ENCODE measurements at regions not wholly inside any gene's neighbourhood (a gene's known extent, or its start where the extent isn't known, plus 50 kb on each side); places are given as distances from the start of the nearest gene placed in this dataset.

- TF ChIP-seq CTCF (IDR thresholded peaks at IDR 0.05; ENCODE audit: insufficient read depth, low read length, poor library complexity, severe bottlenecking): no peak
- TF ChIP-seq EZH2phosphoT487 (conservative IDR thresholded peaks at IDR 0.05; ENCODE audit: low read length): no peak
- H3K9ac ChIP-seq (ENCODE audit: low read length): no peak overlapping the region
- H4K20me1 ChIP-seq (ENCODE audit: low read depth, low read length): no peaks in the 10 kb centered on the region
- no peaks in the 10 kb centered on the region for H3K36me3 ChIP-seq (ENCODE audit: low read length)
- no peaks in the 10 kb centered on the region for H3F3A ChIP-seq (ENCODE audit: insufficient read depth)
- H3K4me2 ChIP-seq (ENCODE audit: low read depth, low read length, poor library complexity, severe bottlenecking): no peak overlapping the region
- H3K27me3 ChIP-seq (ENCODE audit: low read length): no peaks in the 10 kb centered on the region
- H3K27ac ChIP-seq (ENCODE audit: low read depth, low read length): no peak overlapping the region
- no peak overlapping the region for H3K4me3 ChIP-seq (ENCODE audit: insufficient read depth, low read length, poor library complexity, severe bottlenecking)
- H3K9me3 ChIP-seq (ENCODE audit: insufficient read depth, low read length): no peaks in the 10 kb centered on the region
- no peaks in the 10 kb centered on the region for H3K79me2 ChIP-seq (ENCODE audit: insufficient read depth, low read length)
- no peak overlapping the region for H2AFZ ChIP-seq (ENCODE audit: low read depth, low read length, severe bottlenecking)
- H3K9me2 ChIP-seq (replicated peaks; ENCODE audit: insufficient read depth, low read length): no peaks in the 10 kb centered on the region
These were observed 204.6 kb downstream of the CD83 start for GRCh38 chr6:14321992-14322772.

- no peak overlapping the region for H3K4me3 ChIP-seq (ENCODE audit: insufficient read depth, low read length, poor library complexity, severe bottlenecking)
- no peak overlapping the region for H3K4me2 ChIP-seq (ENCODE audit: low read depth, low read length, poor library complexity, severe bottlenecking)
- H2AFZ ChIP-seq (ENCODE audit: low read depth, low read length, severe bottlenecking): no peak overlapping the region
- no peaks in the 10 kb centered on the region for H3K36me3 ChIP-seq (ENCODE audit: low read length)
- no peak overlapping the region for H3K9ac ChIP-seq (ENCODE audit: low read length)
- no peaks in the 10 kb centered on the region for H3K27me3 ChIP-seq (ENCODE audit: low read length)
- TF ChIP-seq EZH2phosphoT487 (conservative IDR thresholded peaks at IDR 0.05; ENCODE audit: low read length) (no peak), CTCF (IDR thresholded peaks at IDR 0.05; ENCODE audit: insufficient read depth, low read length, poor library complexity, severe bottlenecking) (no peak)
- H3K9me3 ChIP-seq (ENCODE audit: insufficient read depth, low read length): no peaks in the 10 kb centered on the region
- H3K79me2 ChIP-seq (ENCODE audit: insufficient read depth, low read length): no peaks in the 10 kb centered on the region
- no peaks in the 10 kb centered on the region for H3F3A ChIP-seq (ENCODE audit: insufficient read depth)
- no peaks in the 10 kb centered on the region for H4K20me1 ChIP-seq (ENCODE audit: low read depth, low read length)
- no peaks in the 10 kb centered on the region for H3K9me2 ChIP-seq (replicated peaks; ENCODE audit: insufficient read depth, low read length)
- H3K27ac ChIP-seq (ENCODE audit: low read depth, low read length): no peak overlapping the region
These were observed 205.3 kb downstream of the CD83 start for GRCh38 chr6:14322841-14323240.

GRCh38 chr6:14326774-14327173 is 209.2 kb downstream of the CD83 start:
- H3K79me2 ChIP-seq (ENCODE audit: insufficient read depth, low read length): no peaks in the 10 kb centered on the region
- no peak overlapping the region for H3K4me3 ChIP-seq (ENCODE audit: insufficient read depth, low read length, poor library complexity, severe bottlenecking)
- no peaks in the 10 kb centered on the region for H3K36me3 ChIP-seq (ENCODE audit: low read length)
- no peak overlapping the region for H3K27ac ChIP-seq (ENCODE audit: low read depth, low read length)
- no peak overlapping the region for H3K9ac ChIP-seq (ENCODE audit: low read length)
- H3K4me2 ChIP-seq (ENCODE audit: low read depth, low read length, poor library complexity, severe bottlenecking): no peak overlapping the region
- no peaks in the 10 kb centered on the region for H3K27me3 ChIP-seq (ENCODE audit: low read length)
- H3K9me2 ChIP-seq (replicated peaks; ENCODE audit: insufficient read depth, low read length): no peaks in the 10 kb centered on the region
- no peaks in the 10 kb centered on the region for H3K9me3 ChIP-seq (ENCODE audit: insufficient read depth, low read length)
- H4K20me1 ChIP-seq (ENCODE audit: low read depth, low read length): no peaks in the 10 kb centered on the region
- no peak for TF ChIP-seq EZH2phosphoT487 (conservative IDR thresholded peaks at IDR 0.05; ENCODE audit: low read length)
- H2AFZ ChIP-seq (ENCODE audit: low read depth, low read length, severe bottlenecking): no peak overlapping the region
- H3F3A ChIP-seq (ENCODE audit: insufficient read depth): no peaks in the 10 kb centered on the region

GRCh38 chr6:14328163-14328562 is 210.6 kb downstream of the CD83 start:
- no peaks in the 10 kb centered on the region for H3F3A ChIP-seq (ENCODE audit: insufficient read depth)
- H3K4me3 ChIP-seq (ENCODE audit: insufficient read depth, low read length, poor library complexity, severe bottlenecking): no peak overlapping the region
- H3K9me2 ChIP-seq (replicated peaks; ENCODE audit: insufficient read depth, low read length): no peaks in the 10 kb centered on the region
- no peaks in the 10 kb centered on the region for H3K27me3 ChIP-seq (ENCODE audit: low read length)
- H3K79me2 ChIP-seq (ENCODE audit: insufficient read depth, low read length): no peaks in the 10 kb centered on the region
- H3K27ac ChIP-seq (ENCODE audit: low read depth, low read length): no peak overlapping the region
- H3K36me3 ChIP-seq (ENCODE audit: low read length): no peaks in the 10 kb centered on the region
- H3K9me3 ChIP-seq (ENCODE audit: insufficient read depth, low read length): no peaks in the 10 kb centered on the region
- no peak overlapping the region for H2AFZ ChIP-seq (ENCODE audit: low read depth, low read length, severe bottlenecking)
- H3K4me2 ChIP-seq (ENCODE audit: low read depth, low read length, poor library complexity, severe bottlenecking): no peak overlapping the region
- no peaks in the 10 kb centered on the region for H4K20me1 ChIP-seq (ENCODE audit: low read depth, low read length)
- H3K9ac ChIP-seq (ENCODE audit: low read length): no peak overlapping the region
- no peak for TF ChIP-seq CTCF (IDR thresholded peaks at IDR 0.05; ENCODE audit: insufficient read depth, low read length, poor library complexity, severe bottlenecking)
- no peak for TF ChIP-seq EZH2phosphoT487 (conservative IDR thresholded peaks at IDR 0.05; ENCODE audit: low read length)
